K562 (cell line): ENCODE measurements at regions not wholly inside any gene's neighbourhood (a gene's known extent, or its start where the extent isn't known, plus 50 kb on each side); places are given as distances from the start of the nearest gene placed in this dataset.

ENCODE experiments used
- ARID1B ChIP-seq: fragments of 450-650 bp; IDR thresholded peaks from 2 replicates; pipeline ENCODE4 v1.6.1; 2016; ENCODE audit warnings: antibody characterized with exemption, mild to moderate bottlenecking, inconsistent platforms
- CHD1 ChIP-seq: fragments of 200-600 bp; sonication (generic); IDR thresholded peaks from one replicate; pipeline ENCODE4 v1.6.1; 2012; ENCODE audit warnings: mild to moderate bottlenecking, moderate library complexity, low read length, inconsistent platforms
- GABPB1 ChIP-seq: sonication (generic); formaldehyde crosslinking; IDR thresholded peaks from 2 replicates; pipeline ENCODE4 v1.8.0; 2022; ENCODE audit warnings: mild to moderate bottlenecking, missing genetic modification reagents
- GATA2 ChIP-seq: sonication (generic); formaldehyde crosslinking; IDR thresholded peaks from 2 replicates; pipeline ENCODE4 v1.4.0; 2020; ENCODE audit warnings: mild to moderate bottlenecking, missing genetic modification reagents
- MAFF ChIP-seq: IDR thresholded peaks from 2 replicates; pipeline ENCODE4 v1.6.1; 2012; ENCODE audit warnings: low read length, improper control_type of control experiment
- MYBL2 ChIP-seq, 2 experiments: fragments of 450-650 bp in 1 of 2; sonication (generic) in 1 of 2; formaldehyde crosslinking in 1 of 2; IDR thresholded peaks; 2 replicates each; pipeline versions ENCODE4 v1.6.1 to v1.8.1; 2017 to 2022; ENCODE audit warnings: borderline replicate concordance in 1 of 2, inconsistent platforms in 1 of 2, low read depth in 1 of 2, mild to moderate bottlenecking in 1 of 2, missing genetic modification reagents in 1 of 2, moderate library complexity in 1 of 2
- SRSF3 ChIP-seq: fragments of 200-400 bp; formaldehyde crosslinking; IDR thresholded peaks from 2 replicates; pipeline ENCODE4 v1.6.1; 2016; ENCODE audit warnings: mild to moderate bottlenecking, low read length, moderate library complexity; ENCODE audit not compliant: insufficient read depth
- ZNF174 ChIP-seq: fragments of 250-450 bp; sonication (Bioruptor Pico); IDR thresholded peaks from 2 replicates; pipeline ENCODE4 v1.4.0; 2020; ENCODE audit warnings: mild to moderate bottlenecking
- ZNF398 ChIP-seq: fragments of 250-450 bp; sonication (Bioruptor Pico); IDR thresholded peaks from 2 replicates; pipeline ENCODE4 v1.8.0; 2021; ENCODE audit warnings: moderate library complexity, mild to moderate bottlenecking, inconsistent platforms
- TF ChIP-seq, protein P1 (sequence below): fragments of 450-650 bp; IDR thresholded peaks from 2 replicates; pipeline ENCODE4 v1.6.1; 2016; ENCODE audit warnings: low read depth

DNA sequence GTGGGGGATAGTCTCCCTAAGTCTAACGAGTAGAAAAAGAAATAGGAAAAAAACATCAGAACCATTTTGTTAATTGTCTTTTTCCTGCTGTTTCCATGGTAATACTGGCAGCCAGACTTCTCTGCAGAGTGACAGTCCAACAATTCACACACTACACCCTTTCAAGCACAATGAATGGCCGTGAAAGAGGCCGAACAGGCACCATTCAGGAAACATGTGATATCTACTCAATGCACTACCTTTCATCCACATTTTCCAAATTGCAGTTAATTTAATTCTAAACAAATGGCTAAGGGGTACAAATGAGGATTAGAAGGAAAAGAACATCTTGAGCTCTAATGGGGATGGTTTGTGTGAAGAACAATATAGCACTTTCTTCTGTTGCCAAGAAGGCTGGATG, 358.5 kb upstream of the ANKRD30A start (continued):
- TF ChIP-seq, protein P1, sequence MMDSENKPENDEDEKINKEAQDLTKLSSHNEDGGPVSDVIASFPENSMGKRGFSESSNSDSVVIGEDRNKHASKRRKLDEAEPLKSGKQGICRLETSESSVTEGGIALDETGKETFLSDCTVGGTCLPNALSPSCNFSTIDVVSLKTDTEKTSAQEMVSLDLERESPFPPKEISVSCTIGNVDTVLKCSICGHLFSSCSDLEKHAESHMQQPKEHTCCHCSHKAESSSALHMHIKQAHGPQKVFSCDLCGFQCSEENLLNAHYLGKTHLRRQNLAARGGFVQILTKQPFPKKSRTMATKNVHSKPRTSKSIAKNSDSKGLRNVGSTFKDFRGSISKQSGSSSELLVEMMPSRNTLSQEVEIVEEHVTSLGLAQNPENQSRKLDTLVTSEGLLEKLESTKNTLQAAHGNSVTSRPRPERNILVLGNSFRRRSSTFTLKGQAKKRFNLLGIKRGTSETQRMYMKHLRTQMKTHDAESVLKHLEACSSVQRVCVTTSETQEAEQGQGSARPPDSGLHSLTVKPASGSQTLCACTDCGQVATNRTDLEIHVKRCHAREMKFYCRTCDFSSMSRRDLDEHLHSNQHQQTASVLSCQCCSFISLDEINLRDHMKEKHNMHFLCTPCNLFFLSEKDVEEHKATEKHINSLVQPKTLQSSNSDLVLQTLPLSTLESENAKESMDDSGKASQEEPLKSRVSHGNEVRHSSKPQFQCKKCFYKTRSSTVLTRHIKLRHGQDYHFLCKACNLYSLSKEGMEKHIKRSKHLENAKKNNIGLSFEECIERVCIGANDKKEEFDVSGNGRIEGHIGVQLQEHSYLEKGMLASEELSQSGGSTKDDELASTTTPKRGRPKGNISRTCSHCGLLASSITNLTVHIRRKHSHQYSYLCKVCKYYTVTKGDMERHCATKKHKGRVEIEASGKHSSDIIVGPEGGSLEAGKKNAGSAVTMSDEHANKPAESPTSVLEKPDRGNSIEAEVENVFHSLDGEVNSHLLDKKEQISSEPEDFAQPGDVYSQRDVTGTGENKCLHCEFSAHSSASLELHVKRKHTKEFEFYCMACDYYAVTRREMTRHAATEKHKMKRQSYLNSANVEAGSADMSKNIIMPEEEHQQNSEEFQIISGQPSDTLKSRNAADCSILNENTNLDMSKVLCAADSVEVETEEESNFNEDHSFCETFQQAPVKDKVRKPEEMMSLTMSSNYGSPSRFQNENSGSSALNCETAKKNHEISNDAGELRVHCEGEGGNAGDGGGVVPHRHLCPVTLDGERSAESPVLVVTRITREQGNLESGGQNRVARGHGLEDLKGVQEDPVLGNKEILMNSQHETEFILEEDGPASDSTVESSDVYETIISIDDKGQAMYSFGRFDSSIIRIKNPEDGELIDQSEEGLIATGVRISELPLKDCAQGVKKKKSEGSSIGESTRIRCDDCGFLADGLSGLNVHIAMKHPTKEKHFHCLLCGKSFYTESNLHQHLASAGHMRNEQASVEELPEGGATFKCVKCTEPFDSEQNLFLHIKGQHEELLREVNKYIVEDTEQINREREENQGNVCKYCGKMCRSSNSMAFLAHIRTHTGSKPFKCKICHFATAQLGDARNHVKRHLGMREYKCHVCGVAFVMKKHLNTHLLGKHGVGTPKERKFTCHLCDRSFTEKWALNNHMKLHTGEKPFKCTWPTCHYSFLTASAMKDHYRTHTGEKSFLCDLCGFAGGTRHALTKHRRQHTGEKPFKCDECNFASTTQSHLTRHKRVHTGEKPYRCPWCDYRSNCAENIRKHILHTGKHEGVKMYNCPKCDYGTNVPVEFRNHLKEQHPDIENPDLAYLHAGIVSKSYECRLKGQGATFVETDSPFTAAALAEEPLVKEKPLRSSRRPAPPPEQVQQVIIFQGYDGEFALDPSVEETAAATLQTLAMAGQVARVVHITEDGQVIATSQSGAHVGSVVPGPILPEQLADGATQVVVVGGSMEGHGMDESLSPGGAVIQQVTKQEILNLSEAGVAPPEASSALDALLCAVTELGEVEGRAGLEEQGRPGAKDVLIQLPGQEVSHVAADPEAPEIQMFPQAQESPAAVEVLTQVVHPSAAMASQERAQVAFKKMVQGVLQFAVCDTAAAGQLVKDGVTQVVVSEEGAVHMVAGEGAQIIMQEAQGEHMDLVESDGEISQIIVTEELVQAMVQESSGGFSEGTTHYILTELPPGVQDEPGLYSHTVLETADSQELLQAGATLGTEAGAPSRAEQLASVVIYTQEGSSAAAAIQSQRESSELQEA: no peak
- TF ChIP-seq GABPB1 (CRISPR knock-in tag) (no peak), CHD1 (no peak), MAFF (no peak), GATA2 (CRISPR knock-in tag) (no peak), ZNF174 (CRISPR knock-in tag) (no peak), ZNF398 (CRISPR knock-in tag) (no peak), SRSF3 (no peak), MYBL2 (IDR thresholded peaks at IDR 0.05; ENCODE audit: low read depth) (no peak), MYBL2 (CRISPR knock-in tag; IDR thresholded peaks at IDR 0.05; ENCODE audit: borderline replicate concordance) (no peak), ARID1B (no peak)
